ENCODE measurements at regions not wholly inside any gene's neighbourhood (a gene's known extent, or its start where the extent isn't known, plus 50 kb on each side); places are given as distances from the start of the nearest gene placed in this dataset.

DNA sequence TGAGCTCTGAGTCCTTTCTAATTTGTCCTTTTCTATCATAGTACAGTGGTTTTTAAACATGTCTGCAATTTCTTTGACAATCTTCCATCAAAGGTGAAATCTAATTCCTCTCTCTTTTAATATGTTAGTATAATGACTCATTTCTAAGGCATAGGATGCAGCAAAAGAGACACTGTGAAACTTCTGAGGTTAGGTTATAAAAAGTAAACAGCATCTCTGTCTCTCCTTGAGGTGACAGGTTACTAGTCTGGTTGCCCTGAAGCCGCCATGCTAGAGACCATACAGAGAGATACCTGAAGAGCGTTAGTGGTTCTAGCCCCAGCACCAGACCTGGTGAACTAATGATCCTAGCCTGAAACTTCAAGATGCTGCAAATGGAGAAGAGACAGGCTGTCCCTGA lies 114.3 kb downstream of the PPM1A start:
- no peak for ATAC-seq (ENCODE audit: low FRiP score)
- TF ChIP-seq, protein P1, sequence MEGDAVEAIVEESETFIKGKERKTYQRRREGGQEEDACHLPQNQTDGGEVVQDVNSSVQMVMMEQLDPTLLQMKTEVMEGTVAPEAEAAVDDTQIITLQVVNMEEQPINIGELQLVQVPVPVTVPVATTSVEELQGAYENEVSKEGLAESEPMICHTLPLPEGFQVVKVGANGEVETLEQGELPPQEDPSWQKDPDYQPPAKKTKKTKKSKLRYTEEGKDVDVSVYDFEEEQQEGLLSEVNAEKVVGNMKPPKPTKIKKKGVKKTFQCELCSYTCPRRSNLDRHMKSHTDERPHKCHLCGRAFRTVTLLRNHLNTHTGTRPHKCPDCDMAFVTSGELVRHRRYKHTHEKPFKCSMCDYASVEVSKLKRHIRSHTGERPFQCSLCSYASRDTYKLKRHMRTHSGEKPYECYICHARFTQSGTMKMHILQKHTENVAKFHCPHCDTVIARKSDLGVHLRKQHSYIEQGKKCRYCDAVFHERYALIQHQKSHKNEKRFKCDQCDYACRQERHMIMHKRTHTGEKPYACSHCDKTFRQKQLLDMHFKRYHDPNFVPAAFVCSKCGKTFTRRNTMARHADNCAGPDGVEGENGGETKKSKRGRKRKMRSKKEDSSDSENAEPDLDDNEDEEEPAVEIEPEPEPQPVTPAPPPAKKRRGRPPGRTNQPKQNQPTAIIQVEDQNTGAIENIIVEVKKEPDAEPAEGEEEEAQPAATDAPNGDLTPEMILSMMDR (IDR thresholded peaks at IDR 0.05) = no peak
- no peak for DNase-seq (ENCODE audit: low spot score)

- TF ChIP-seq, protein P1 (IDR thresholded peaks at IDR 0.05) = no peak
- ATAC-seq (ENCODE audit: low FRiP score) = no peak
- DNase-seq (ENCODE audit: low spot score) = no peak
Observed at GRCh38 chr14:60363687-60364086, 114.7 kb downstream of the PPM1A start.

- no peak for ATAC-seq (ENCODE audit: low FRiP score)
Observed at GRCh38 chr14:60381909-60382308, 104.0 kb downstream of the C14orf39 start.

More at GRCh38 chr14:60381909-60382308, 104.0 kb downstream of the C14orf39 start:
- TF ChIP-seq, protein P1 (IDR thresholded peaks at IDR 0.05) = no peak
- no peak for DNase-seq (ENCODE audit: low spot score)
